ENCODE measurements at regions not wholly inside any gene's neighbourhood (a gene's known extent, or its start where the extent isn't known, plus 50 kb on each side); places are given as distances from the start of the nearest gene placed in this dataset.
"Not testable (repeated sequence)": the region's sequence is repeated elsewhere in the genome, so short reads cannot be mapped to it uniquely, and the experiment has no call there.

GRCh38 chr1:78203410-78203982, 157.7 kb downstream of the GIPC2 start:
- not testable (repeated sequence) for H3K9me3 Mint-ChIP-seq; DNase-seq (ENCODE audit: extremely low spot score, unreplicated experiment); H3K4me3 Mint-ChIP-seq; H3K4me1 Mint-ChIP-seq (ENCODE audit: unreplicated experiment); H3K36me3 Mint-ChIP-seq; H3K27ac Mint-ChIP-seq
- H3K27me3 Mint-ChIP-seq, result peaks cover 30% of the 10 kb centered on the region

DNA sequence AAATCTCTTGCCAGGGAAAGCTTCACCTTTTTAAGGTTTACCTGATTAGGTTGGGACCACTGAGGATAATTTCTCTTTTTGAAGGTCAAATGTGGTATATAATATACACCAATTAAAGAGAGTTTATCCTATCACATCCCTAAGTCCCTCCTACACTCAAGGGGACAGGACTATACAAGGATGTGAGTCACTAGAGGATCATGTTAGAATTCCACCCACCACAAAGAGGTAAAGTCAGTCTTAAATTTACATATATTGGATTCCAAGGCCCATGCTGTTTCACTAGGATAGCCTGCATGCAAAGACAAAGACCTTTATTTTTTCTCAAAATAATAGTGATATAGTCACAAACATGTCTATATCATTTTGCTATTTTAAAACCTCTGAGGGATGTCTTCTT, 164.4 kb downstream of the GIPC2 start:
- Mint-ChIP-seq H3K4me3 (no peak overlapping the region), H3K4me1 (ENCODE audit: unreplicated experiment) (no peaks in the 10 kb centered on the region)

DNA sequence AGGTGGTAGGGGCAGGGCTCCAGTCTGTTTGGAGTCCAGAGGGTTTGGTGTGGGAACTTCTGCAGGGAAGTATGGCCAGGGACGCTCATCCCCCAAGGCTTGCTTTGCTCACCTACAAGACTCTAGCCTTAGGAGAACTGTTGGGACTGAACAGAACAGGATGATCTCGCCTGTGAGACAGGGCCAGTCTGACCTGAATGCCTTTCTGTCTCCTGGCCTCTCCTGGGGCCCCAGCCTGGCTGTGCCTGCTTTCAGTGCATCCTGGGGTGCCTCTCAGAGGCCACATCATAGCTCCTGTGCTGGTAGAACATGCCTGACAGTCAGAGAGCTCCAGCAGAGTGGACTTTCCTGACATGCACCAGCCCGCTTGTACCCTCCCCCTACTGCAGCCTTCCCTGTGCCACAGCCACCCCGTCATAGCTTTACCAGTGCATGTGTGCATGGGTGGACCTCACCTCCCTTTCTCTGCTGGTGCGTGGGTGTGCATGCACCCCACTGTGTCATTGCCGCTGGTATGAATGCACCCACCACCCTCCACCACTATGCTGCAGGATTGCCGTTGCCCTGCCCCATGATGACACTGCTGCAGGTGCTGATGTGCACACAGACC, 165.8 kb downstream of the GIPC2 start:
- Mint-ChIP-seq H3K4me3 (no peak overlapping the region), H3K27me3 (peaks cover 16% of the 10 kb centered on the region), H3K4me1 (ENCODE audit: unreplicated experiment) (no peaks in the 10 kb centered on the region), H3K9me3 (peaks cover 4% of the 10 kb centered on the region), H3K27ac (no peak overlapping the region), H3K36me3 (no peaks in the 10 kb centered on the region)
- DNase-seq (ENCODE audit: extremely low spot score, unreplicated experiment), result no peak
- TF ChIP-seq, protein P1, sequence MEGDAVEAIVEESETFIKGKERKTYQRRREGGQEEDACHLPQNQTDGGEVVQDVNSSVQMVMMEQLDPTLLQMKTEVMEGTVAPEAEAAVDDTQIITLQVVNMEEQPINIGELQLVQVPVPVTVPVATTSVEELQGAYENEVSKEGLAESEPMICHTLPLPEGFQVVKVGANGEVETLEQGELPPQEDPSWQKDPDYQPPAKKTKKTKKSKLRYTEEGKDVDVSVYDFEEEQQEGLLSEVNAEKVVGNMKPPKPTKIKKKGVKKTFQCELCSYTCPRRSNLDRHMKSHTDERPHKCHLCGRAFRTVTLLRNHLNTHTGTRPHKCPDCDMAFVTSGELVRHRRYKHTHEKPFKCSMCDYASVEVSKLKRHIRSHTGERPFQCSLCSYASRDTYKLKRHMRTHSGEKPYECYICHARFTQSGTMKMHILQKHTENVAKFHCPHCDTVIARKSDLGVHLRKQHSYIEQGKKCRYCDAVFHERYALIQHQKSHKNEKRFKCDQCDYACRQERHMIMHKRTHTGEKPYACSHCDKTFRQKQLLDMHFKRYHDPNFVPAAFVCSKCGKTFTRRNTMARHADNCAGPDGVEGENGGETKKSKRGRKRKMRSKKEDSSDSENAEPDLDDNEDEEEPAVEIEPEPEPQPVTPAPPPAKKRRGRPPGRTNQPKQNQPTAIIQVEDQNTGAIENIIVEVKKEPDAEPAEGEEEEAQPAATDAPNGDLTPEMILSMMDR (conservative IDR thresholded peaks at IDR 0.05), result no peak

More for the DNA sequence above, 164.4 kb downstream of the GIPC2 start:
- no peak for DNase-seq (ENCODE audit: extremely low spot score, unreplicated experiment)
- peaks cover 4% of the 10 kb centered on the region for H3K9me3 Mint-ChIP-seq
- TF ChIP-seq, protein P1 (conservative IDR thresholded peaks at IDR 0.05), result no peak
- H3K27me3 Mint-ChIP-seq, result peaks cover 22% of the 10 kb centered on the region
- no peak overlapping the region for H3K27ac Mint-ChIP-seq
- no peaks in the 10 kb centered on the region for H3K36me3 Mint-ChIP-seq

DNA sequence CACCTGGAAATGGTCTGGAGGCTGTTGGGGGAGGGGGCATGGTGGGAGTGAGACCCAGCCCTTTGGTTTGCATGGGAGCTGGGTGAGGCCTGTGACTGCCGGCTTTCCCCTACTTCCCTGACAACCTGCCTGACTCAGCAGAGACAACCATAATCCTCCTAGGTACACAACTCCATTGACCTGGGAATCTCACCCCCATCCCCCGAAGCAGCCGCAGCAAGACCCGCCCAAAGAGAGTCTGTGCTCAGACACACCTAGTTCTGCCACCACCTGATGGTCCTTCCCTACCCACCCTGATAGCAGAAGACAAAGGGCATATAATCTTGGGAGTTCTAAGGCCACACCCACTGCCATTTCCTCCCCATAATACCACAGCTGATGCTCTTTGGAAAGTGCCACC, 168.6 kb downstream of the GIPC2 start:
- Mint-ChIP-seq H3K27ac (no peak overlapping the region), H3K27me3 (peaks cover 14% of the 10 kb centered on the region), H3K4me3 (no peak overlapping the region), H3K4me1 (ENCODE audit: unreplicated experiment) (no peaks in the 10 kb centered on the region), H3K36me3 (no peaks in the 10 kb centered on the region), H3K9me3 (peaks cover 10% of the 10 kb centered on the region)
- TF ChIP-seq, protein P1 (conservative IDR thresholded peaks at IDR 0.05), result no peak
- DNase-seq (ENCODE audit: extremely low spot score, unreplicated experiment), result no peak

- peaks cover 5% of the 10 kb centered on the region for H3K4me1 Mint-ChIP-seq (ENCODE audit: unreplicated experiment)
- H3K27ac Mint-ChIP-seq, result no peak overlapping the region
- peaks cover 2% of the 10 kb centered on the region for H3K27me3 Mint-ChIP-seq
- no peak overlapping the region for H3K4me3 Mint-ChIP-seq
- peaks cover 5% of the 10 kb centered on the region for H3K9me3 Mint-ChIP-seq
- no peaks in the 10 kb centered on the region for H3K36me3 Mint-ChIP-seq
- TF ChIP-seq, protein P1 (conservative IDR thresholded peaks at IDR 0.05), result no peak
- DNase-seq (ENCODE audit: extremely low spot score, unreplicated experiment), result no peak
Measured at GRCh38 chr1:78222225-78222959, 176.6 kb downstream of the GIPC2 start.

DNA sequence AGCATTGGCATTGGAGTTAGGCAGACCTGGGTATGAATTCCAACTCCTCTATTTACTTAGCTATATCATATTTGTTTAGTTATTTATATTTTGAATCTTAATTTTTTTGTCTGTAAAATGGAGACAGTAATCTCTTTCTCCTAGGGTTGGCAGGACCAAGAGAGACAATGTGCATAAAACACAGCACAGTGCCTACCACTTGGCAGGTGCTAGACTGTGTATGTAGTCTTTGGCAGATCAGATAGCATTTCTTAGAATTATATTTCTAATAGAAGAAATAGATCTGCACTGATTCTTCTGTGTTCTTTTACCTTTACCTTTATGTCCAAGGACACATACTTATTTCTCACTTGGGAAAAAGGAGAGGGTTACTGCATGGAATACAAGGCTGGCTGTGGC, 177.2 kb downstream of the GIPC2 start:
- H3K4me1 Mint-ChIP-seq (ENCODE audit: unreplicated experiment), result peaks cover 5% of the 10 kb centered on the region
- DNase-seq (ENCODE audit: extremely low spot score, unreplicated experiment), result no peak
- TF ChIP-seq, protein P1 (conservative IDR thresholded peaks at IDR 0.05), result no peak
- no peak overlapping the region for H3K27ac Mint-ChIP-seq
- H3K9me3 Mint-ChIP-seq, result no peaks in the 10 kb centered on the region
- H3K27me3 Mint-ChIP-seq, result no peaks in the 10 kb centered on the region
- H3K36me3 Mint-ChIP-seq, result no peaks in the 10 kb centered on the region
- no peak overlapping the region for H3K4me3 Mint-ChIP-seq

Measured in type B pancreatic cell (in vitro differentiated cells).